Astrocyte (in vitro differentiated cells and primary cell): ENCODE measurements at regions not wholly inside any gene's neighbourhood (a gene's known extent, or its start where the extent isn't known, plus 50 kb on each side); places are given as distances from the start of the nearest gene placed in this dataset.

Source experiments
- DNase-seq: peaks from one replicate; pipeline ENCODE4 v3.0.0-alpha.2; 2010; ENCODE audit warnings: low read depth
- FAIRE-seq: peaks from 2 replicates; lab custom pipeline; 2011; peaks lifted over from hg19 to GRCh38; lab: Jason Lieb, UNC
- H2AFZ ChIP-seq: 2 replicates; pipeline ENCODE4 v1.6.0; 2012; ENCODE audit warnings: low read depth, low read length, inconsistent platforms
- H3K27ac ChIP-seq: 2 replicates; pipeline ENCODE4 v1.5.1; 2011; ENCODE audit warnings: low read depth, low read length, inconsistent platforms
- H3K27me3 ChIP-seq: 2 replicates; pipeline ENCODE4 v1.6.0; 2011; ENCODE audit warnings: low read length, inconsistent platforms; ENCODE audit not compliant: insufficient read depth
- H3K36me3 ChIP-seq: 2 replicates; pipeline ENCODE4 v1.5.1; 2011; ENCODE audit warnings: low read length, inconsistent platforms; ENCODE audit not compliant: insufficient read depth
- H3K4me1 ChIP-seq: 2 replicates; pipeline ENCODE4 v1.5.1; 2011; ENCODE audit warnings: low read length, inconsistent platforms; ENCODE audit not compliant: insufficient read depth
- H3K4me2 ChIP-seq: 2 replicates; pipeline ENCODE4 v1.6.0; 2012; ENCODE audit warnings: low read length, inconsistent platforms
- H3K4me3 ChIP-seq: 2 replicates; pipeline ENCODE4 v1.5.1; 2011; ENCODE audit warnings: low read depth, mild to moderate bottlenecking, low read length, inconsistent platforms; ENCODE audit not compliant: insufficient read depth
- H3K79me2 ChIP-seq: 2 replicates; pipeline ENCODE4 v1.6.0; 2012; ENCODE audit warnings: mild to moderate bottlenecking, low read length, inconsistent platforms; ENCODE audit not compliant: insufficient read depth
- H3K9ac ChIP-seq: 2 replicates; pipeline ENCODE4 v1.6.0; 2012; ENCODE audit warnings: mild to moderate bottlenecking, low read length, inconsistent platforms
- H3K9me3 ChIP-seq: 2 replicates; pipeline ENCODE4 v1.5.1; 2012; ENCODE audit warnings: low read depth, mild to moderate bottlenecking, low read length, inconsistent platforms; ENCODE audit not compliant: insufficient read depth
- H4K20me1 ChIP-seq: 2 replicates; pipeline ENCODE4 v1.6.0; 2012; ENCODE audit warnings: low read length, inconsistent platforms; ENCODE audit not compliant: insufficient read depth
- H3K27ac Mint-ChIP-seq: one replicate; pipeline ENCODE4 v1.8.0; 2021; ENCODE audit warnings: mild to moderate bottlenecking, mixed read lengths; ENCODE audit not compliant: unreplicated experiment
- H3K27me3 Mint-ChIP-seq: one replicate; pipeline ENCODE4 v1.8.0; 2021; ENCODE audit warnings: low read depth, mixed read lengths; ENCODE audit not compliant: unreplicated experiment
- H3K36me3 Mint-ChIP-seq: one replicate; pipeline ENCODE4 v1.8.0; 2021; ENCODE audit warnings: low read depth, mixed read lengths; ENCODE audit not compliant: unreplicated experiment
- H3K4me1 Mint-ChIP-seq: one replicate; pipeline ENCODE4 v1.8.0; 2021; ENCODE audit warnings: low read depth, mixed read lengths; ENCODE audit not compliant: unreplicated experiment
- H3K4me3 Mint-ChIP-seq: one replicate; pipeline ENCODE4 v1.8.0; 2021; ENCODE audit warnings: mild to moderate bottlenecking, moderate library complexity, mixed read lengths; ENCODE audit not compliant: unreplicated experiment
- H3K9me3 Mint-ChIP-seq: one replicate; pipeline ENCODE4 v1.8.0; 2021; ENCODE audit warnings: mild to moderate bottlenecking, mixed read lengths; ENCODE audit not compliant: unreplicated experiment
- CTCF ChIP-seq: IDR thresholded peaks from 2 replicates; pipeline ENCODE4 v1.5.1; 2011; ENCODE audit warnings: low read depth, mild to moderate bottlenecking, inconsistent platforms, low read length, moderate library complexity; ENCODE audit not compliant: insufficient read depth
- EZH2 ChIP-seq: IDR thresholded peaks from 2 replicates; pipeline ENCODE4 v1.6.1; 2012; ENCODE audit warnings: mild to moderate bottlenecking, low read length, inconsistent platforms; ENCODE audit not compliant: insufficient read depth

- no peak overlapping the region for H2AFZ ChIP-seq
- TF ChIP-seq EZH2, result no peak
- TF ChIP-seq CTCF, result no peak
- no peaks in the 10 kb centered on the region for H4K20me1 ChIP-seq
- Mint-ChIP-seq H3K27ac (no peak overlapping the region), H3K9me3 (peaks cover 4% of the 10 kb centered on the region), H3K4me1 (no peaks in the 10 kb centered on the region), H3K36me3 (no peaks in the 10 kb centered on the region), H3K27me3 (no peaks in the 10 kb centered on the region), H3K4me3 (no peak overlapping the region)
- no peaks in the 10 kb centered on the region for H3K36me3 ChIP-seq
- H3K9me3 ChIP-seq, result peaks cover 4% of the 10 kb centered on the region
- no peaks in the 10 kb centered on the region for H3K79me2 ChIP-seq
- H3K27me3 ChIP-seq, result no peaks in the 10 kb centered on the region
- no peak overlapping the region for H3K9ac ChIP-seq
- no peak overlapping the region for H3K4me2 ChIP-seq
- H3K27ac ChIP-seq, result no peak overlapping the region
- DNase-seq (no peak), FAIRE-seq (no peak)
- H3K4me3 ChIP-seq, result no peak overlapping the region
- H3K4me1 ChIP-seq, result no peaks in the 10 kb centered on the region
These were observed 215.8 kb downstream of the SLCO4C1 start for GRCh38 chr5:102080288-102080687.

- Mint-ChIP-seq H3K9me3 (peaks cover 2% of the 10 kb centered on the region), H3K4me1 (no peaks in the 10 kb centered on the region), H3K27me3 (peaks cover 1% of the 10 kb centered on the region), H3K27ac (no peak overlapping the region), H3K36me3 (no peaks in the 10 kb centered on the region), H3K4me3 (no peak overlapping the region)
- Histone ChIP-seq H3K36me3 (no peaks in the 10 kb centered on the region), H3K9ac (no peak overlapping the region), H2AFZ (no peak overlapping the region), H3K4me1 (no peaks in the 10 kb centered on the region), H3K4me3 (no peak overlapping the region), H3K27me3 (no peaks in the 10 kb centered on the region), H3K79me2 (no peaks in the 10 kb centered on the region), H4K20me1 (no peaks in the 10 kb centered on the region), H3K27ac (no peak overlapping the region), H3K9me3 (peaks cover 4% of the 10 kb centered on the region), H3K4me2 (no peak overlapping the region)
- DNase-seq (no peak), FAIRE-seq (no peak)
- no peak for TF ChIP-seq EZH2
- no peak for TF ChIP-seq CTCF
These were observed 218.2 kb downstream of the SLCO4C1 start for GRCh38 chr5:102077920-102078319.

- H3K27me3 ChIP-seq, result no peaks in the 10 kb centered on the region
- TF ChIP-seq CTCF (no peak), EZH2 (no peak)
- no peak for DNase-seq
- H3K36me3 Mint-ChIP-seq, result no peaks in the 10 kb centered on the region
- no peak for FAIRE-seq
- H2AFZ ChIP-seq, result no peak overlapping the region
- no peak overlapping the region for H3K4me3 Mint-ChIP-seq
- H3K27ac ChIP-seq, result no peak overlapping the region
- H3K27ac Mint-ChIP-seq, result no peak overlapping the region
- no peak overlapping the region for H3K4me2 ChIP-seq
- no peaks in the 10 kb centered on the region for H3K79me2 ChIP-seq
- H3K9me3 Mint-ChIP-seq, result no peaks in the 10 kb centered on the region
- no peaks in the 10 kb centered on the region for H3K36me3 ChIP-seq
- H3K27me3 Mint-ChIP-seq, result peaks cover 1% of the 10 kb centered on the region
- no peak overlapping the region for H3K9ac ChIP-seq
- no peaks in the 10 kb centered on the region for H3K4me1 ChIP-seq
- H3K4me1 Mint-ChIP-seq, result no peaks in the 10 kb centered on the region
- H3K4me3 ChIP-seq, result no peak overlapping the region
- H4K20me1 ChIP-seq, result no peaks in the 10 kb centered on the region
- H3K9me3 ChIP-seq, result no peaks in the 10 kb centered on the region
These were observed 226.1 kb downstream of the SLCO4C1 start for GRCh38 chr5:102069974-102070373.
